Heart right ventricle (tissue), 16 donors: ENCODE measurements at regions not wholly inside any gene's neighbourhood (a gene's known extent, or its start where the extent isn't known, plus 50 kb on each side); places are given as distances from the start of the nearest gene placed in this dataset.

Experiments used
- ATAC-seq, 8 donors: fragments of 200-7000 bp; cut with Tn5 transposase; one replicate each; pipeline ENCODE4 v1.9.1; 2020; ENCODE audit warnings: mild to moderate bottlenecking in 8 of 8, moderate library complexity in 8 of 8, moderate number of reproducible peaks in 1 of 8
- DNase-seq, 2 donors: peaks; one replicate each; pipeline ENCODE4 v3.0.0-alpha.2; 2020
- H3K27ac ChIP-seq, 10 donors: fragments of 200-600 bp; sonication (generic) in 2 of 10; one replicate each; pipeline versions ENCODE4 v1.5.0 to v1.8.0; 2020 to 2022; ENCODE audit warnings: mild to moderate bottlenecking in 3 of 10
- H3K27me3 ChIP-seq, 7 donors: fragments of 200-600 bp; one replicate each; pipeline ENCODE4 v1.8.0; 2021 to 2022; ENCODE audit warnings: mild to moderate bottlenecking in 2 of 7
- H3K36me3 ChIP-seq, 9 donors: fragments of 200-600 bp; sonication (generic) in 1 of 9; one replicate each; pipeline versions ENCODE4 v1.5.0 to v1.8.0; 2020 to 2022; ENCODE audit warnings: mild to moderate bottlenecking in 2 of 9
- H3K4me1 ChIP-seq, 9 donors: fragments of 200-600 bp; sonication (generic) in 1 of 9; one replicate each; pipeline versions ENCODE4 v1.5.0 to v1.8.0; 2020 to 2022; ENCODE audit warnings: mild to moderate bottlenecking in 4 of 9
- H3K4me3 ChIP-seq, 10 donors: fragments of 200-600 bp; sonication (generic) in 2 of 10; one replicate each; pipeline versions ENCODE4 v1.5.0 to v1.8.0; 2020 to 2022; ENCODE audit warnings: mild to moderate bottlenecking in 7 of 10, moderate library complexity in 2 of 10
- H3K9me3 ChIP-seq, 11 donors: fragments of 200-600 bp in 10 of 11; sonication (generic) in 2 of 11; one replicate each; pipeline versions ENCODE4 v1.5.0 to v1.8.0; 2013 to 2022; ENCODE audit warnings: mild to moderate bottlenecking in 2 of 11, control low read depth in 1 of 11, moderate library complexity in 1 of 11
- CTCF ChIP-seq, 9 donors: fragments of 200-600 bp; sonication (generic) in 2 of 9; IDR thresholded peaks; one replicate each; pipeline versions ENCODE4 v1.5.0 to v1.8.0; 2021 to 2022; ENCODE audit warnings: antibody characterized with exemption in 9 of 9, mild to moderate bottlenecking in 5 of 9, moderate library complexity in 1 of 9
- WGBS, 2 donors: extraction: QIAGEN DNeasy Blood & Tissue Kit; methylation state at CpG; one replicate each; pipeline ENCODE4 v1.1.7; 2013; ENCODE audit warnings: inconsistent platforms in 1 of 2; 5-methylcytosine and 5-hydroxymethylcytosine counted together
- intact Hi-C, 10 donors: fragments of 100-400 bp; cut with DNase I; formaldehyde crosslinking; loops; one replicate each; pipeline versions ENCODE4 v1.11.1 to v1.14.2; 2022
- donor health status: Arrhythmogenic right ventricular cardiomyopathy.
- donor health status: ischemic (EF 13 %, LVEDD 7.1; RV severe dilation, severe dysfunction).
- donor health status: healthy with polysubstance abuse.
- donor health status: DM: no; HTN: yes; CAD: no.
- donor health status: DM: no; HTN: no; CAD: no.
- donor health status: ischemic (EF 25% LVEDD 6.9; RV normal size, moderate dysfunction).
- donor health status: ischemic (EF 25% LVEDD 5.7; RV mildly dilated, moderate dysfunction).
- donor health status: healthy.
- donor health status: DM: yes; HTN: yes; CAD: no.
- donor health status: Ischemic cardiomyopathy.
- donor health status: ischemic (EF 35%, LVEDD 5.7; RV mildly dilated, moderate dysfunction).
- donor health status: nonischemic (EF 11% LVEDD 7.7; RV severe dilation, severe dysfunction).
- donor health status: DM: yes; HTN: yes; CAD: no.
- donor health status: PGD.
- donor health status: ischemic (EF 29% LVEDD 5.4; RV normal size, mild dysfunction).
- donor health status: nonischemic (EF 23%, LVEDD 6.1; RV moderate dilation, normal function).

- TF ChIP-seq CTCF (IDR thresholded peaks at IDR 0.05): no peak
- intact Hi-C loops: no loop called here
- H3K27me3 ChIP-seq: no peaks in the 10 kb centered on the region
- no peaks in the 10 kb centered on the region for H3K4me1 ChIP-seq
- ATAC-seq: no peak
- DNase-seq: no peak
- no peak overlapping the region for H3K27ac ChIP-seq
- no peaks in the 10 kb centered on the region for H3K36me3 ChIP-seq
- WGBS, 2 donors: 85 to 89% methylated on average over 15 of the region's 15 CpGs
- H3K4me3 ChIP-seq: no peak overlapping the region
- peaks cover 0 to 29% (median 0%) of the 10 kb centered on the region in 11 donors for H3K9me3 ChIP-seq
Observed at GRCh38 chr5:27217155-27217956, 179.0 kb upstream of the CDH9 start.

- H3K27ac ChIP-seq: no peak overlapping the region
- WGBS, 2 donors: 81 to 85% methylated on average over 3 of the region's 3 CpGs
- TF ChIP-seq CTCF (IDR thresholded peaks at IDR 0.05): no peak
- no peaks in the 10 kb centered on the region for H3K4me1 ChIP-seq
- ATAC-seq (no peak), DNase-seq (no peak)
- peaks cover 0 to 29% (median 0%) of the 10 kb centered on the region in 11 donors for H3K9me3 ChIP-seq
- H3K27me3 ChIP-seq: no peaks in the 10 kb centered on the region
- H3K36me3 ChIP-seq: no peaks in the 10 kb centered on the region
- H3K4me3 ChIP-seq: no peak overlapping the region
- intact Hi-C loops: no loop called here
Observed at GRCh38 chr5:27216367-27216950, 178.1 kb upstream of the CDH9 start.

- Histone ChIP-seq H3K9me3 (peaks cover 0 to 52% (median 16%) of the 10 kb centered on the region in 11 donors), H3K4me3 (no peak overlapping the region), H3K27me3 (no peaks in the 10 kb centered on the region), H3K4me1 (no peaks in the 10 kb centered on the region), H3K36me3 (no peaks in the 10 kb centered on the region), H3K27ac (no peak overlapping the region)
- no peak for ATAC-seq
- DNase-seq: no peak
- intact Hi-C loops: no loop called here
- TF ChIP-seq CTCF (IDR thresholded peaks at IDR 0.05): no peak
- 68 to 77% methylated on average over 2 of the region's 2 CpGs for WGBS, 2 donors
Observed at GRCh38 chr5:27208051-27208450, 169.7 kb upstream of the CDH9 start.

GRCh38 chr5:27191786-27192510, 153.6 kb upstream of the CDH9 start:
- intact Hi-C loops: no loop called here
- WGBS, 2 donors: 66 to 76% methylated on average over 7 of the region's 7 CpGs

More at GRCh38 chr5:27191786-27192510, 153.6 kb upstream of the CDH9 start:
- no peak overlapping the region for H3K4me3 ChIP-seq
- TF ChIP-seq CTCF (IDR thresholded peaks at IDR 0.05): no peak
- H3K9me3 ChIP-seq: peaks cover 0 to 9% (median 0%) of the 10 kb centered on the region in 11 donors
- ATAC-seq (no peak), DNase-seq (no peak)
- no peaks in the 10 kb centered on the region for H3K4me1 ChIP-seq
- no peaks in the 10 kb centered on the region for H3K36me3 ChIP-seq
- no peaks in the 10 kb centered on the region for H3K27me3 ChIP-seq
- no peak overlapping the region for H3K27ac ChIP-seq
